SIG-M5 treated with dmso at 0.1 percent for 504 hours (cell line): ENCODE measurements at regions not wholly inside any gene's neighbourhood (a gene's known extent, or its start where the extent isn't known, plus 50 kb on each side); places are given as distances from the start of the nearest gene placed in this dataset.

Source experiments
- DNase-seq: peaks from one replicate; lab custom pipeline; 2025; ENCODE audit not compliant: unreplicated experiment; lab: John Stamatoyannopoulos, UW

- DNase-seq: no peak
These were observed 108.5 kb upstream of the EPHA6 start for GRCh38 chr3:96705895-96706294.

DNA sequence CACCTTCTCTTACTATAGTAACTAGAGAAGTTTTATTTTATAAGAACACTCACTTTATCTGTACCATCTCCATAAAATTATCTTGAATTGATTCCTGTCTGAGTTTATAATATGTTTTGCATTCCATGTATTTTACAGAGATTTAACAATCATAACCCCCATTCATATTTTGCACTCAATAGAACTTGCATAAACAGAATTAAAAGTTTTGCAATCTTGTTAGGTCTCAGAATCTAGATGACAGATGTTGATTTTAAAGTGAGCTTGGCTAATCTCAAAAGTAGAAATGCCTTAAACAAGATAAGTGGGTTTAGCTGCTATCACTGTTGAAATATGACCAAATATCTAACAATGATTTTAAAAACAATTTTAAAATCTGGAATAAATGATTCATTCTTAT, 107.9 kb upstream of the EPHA6 start:
- no peak for DNase-seq

GRCh38 chr3:96711816-96712215, 102.6 kb upstream of the EPHA6 start:
- DNase-seq: no peak

GRCh38 chr3:96712792-96713191, 101.6 kb upstream of the EPHA6 start:
- DNase-seq: no peak

GRCh38 chr3:96719921-96720320, 94.5 kb upstream of the EPHA6 start:
- no peak for DNase-seq

- DNase-seq: no peak
These were observed 83.4 kb upstream of the EPHA6 start for GRCh38 chr3:96731031-96731430.

DNA sequence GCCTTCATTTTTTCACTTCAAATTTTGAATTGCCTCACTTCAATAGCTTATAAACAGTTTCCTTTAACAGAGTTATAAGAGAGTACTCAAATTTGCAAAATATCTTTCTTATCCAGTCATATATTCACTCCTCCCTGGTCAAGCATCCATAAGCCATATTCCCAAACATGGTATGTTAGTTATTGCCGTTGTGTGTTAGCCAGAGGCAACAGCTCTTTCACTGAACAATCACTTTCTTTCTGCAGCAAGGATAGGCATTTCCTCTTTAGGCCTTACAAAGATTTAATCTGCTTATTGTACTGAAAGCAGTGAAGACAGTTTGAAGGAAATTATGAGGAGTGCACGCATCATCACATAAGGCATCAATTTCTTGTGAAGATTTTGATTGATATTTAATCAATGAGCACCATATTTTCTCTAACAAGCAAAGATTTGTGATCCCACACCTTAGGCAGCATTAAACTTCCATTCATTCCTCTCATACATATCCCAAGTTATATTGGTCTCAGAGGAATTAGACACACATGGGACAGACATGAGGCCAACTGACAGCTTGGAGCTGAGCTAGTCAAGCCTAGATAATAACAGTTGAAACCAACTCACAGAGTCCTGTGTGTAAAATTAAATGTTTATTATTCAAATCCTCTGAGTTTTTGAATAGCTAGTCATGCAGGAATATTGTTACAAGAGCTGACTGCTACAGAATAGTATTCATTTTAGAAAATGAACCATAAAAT, 80.0 kb upstream of the EPHA6 start:
- no peak for DNase-seq

- no peak for DNase-seq
These were observed 66.3 kb upstream of the EPHA6 start for GRCh38 chr3:96748139-96748538.

DNA sequence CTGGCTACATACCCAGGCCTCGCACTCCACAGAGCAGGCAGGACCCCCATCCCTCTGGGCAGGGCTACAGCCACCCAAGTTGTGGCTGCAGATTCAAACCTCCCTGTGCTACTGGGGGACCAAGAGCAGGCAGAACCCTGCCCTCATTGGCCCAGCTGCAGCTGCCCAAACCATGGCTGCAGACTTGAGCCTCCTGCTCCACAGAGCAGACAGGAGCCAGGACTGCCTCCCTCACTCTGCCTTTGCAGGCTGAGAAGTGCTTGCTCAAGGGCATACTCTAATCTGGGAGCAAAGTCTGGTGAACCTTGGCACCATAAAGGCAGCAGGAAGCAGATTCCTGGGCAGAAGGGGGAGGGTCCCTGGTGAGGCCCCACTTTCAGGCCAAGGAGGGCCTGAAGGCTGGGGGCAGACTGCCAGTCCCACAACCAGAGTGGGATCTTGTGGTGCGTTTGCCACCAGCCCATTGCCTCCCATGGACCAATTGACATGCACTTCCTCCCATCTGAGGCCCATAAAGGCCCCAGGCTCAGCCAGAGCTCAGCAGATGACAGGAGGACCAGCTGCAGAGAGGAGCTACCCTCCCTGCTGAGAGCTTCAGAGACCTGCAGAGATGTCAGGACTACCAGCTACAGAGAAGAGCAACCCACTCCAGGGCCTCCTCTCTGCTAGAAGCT, 64.2 kb upstream of the EPHA6 start:
- DNase-seq: no peak

GRCh38 chr3:96753124-96753523, 61.3 kb upstream of the EPHA6 start:
- DNase-seq: no peak

DNA sequence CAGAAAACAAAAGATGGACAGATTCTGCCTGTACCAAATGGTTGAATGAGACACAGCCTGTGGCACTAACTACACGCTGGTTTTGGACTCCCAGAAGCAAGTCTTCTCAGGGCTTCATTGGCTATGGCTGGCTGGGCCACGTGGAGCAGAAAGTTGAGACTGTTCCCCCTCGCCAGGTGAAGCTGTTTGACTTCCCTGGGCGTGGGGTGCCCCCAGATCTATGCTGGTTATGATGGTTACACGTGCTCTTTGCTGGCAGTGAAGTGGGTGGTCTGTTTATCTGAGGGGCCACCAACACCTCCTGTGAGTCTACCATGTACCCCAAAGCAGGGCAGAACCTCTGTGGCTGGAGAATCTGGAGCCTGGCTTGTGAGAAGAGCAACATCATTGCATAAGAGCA, 60.3 kb upstream of the EPHA6 start:
- no peak for DNase-seq

GRCh38 chr3:96755519-96755918, 58.9 kb upstream of the EPHA6 start:
- no peak for DNase-seq

DNA sequence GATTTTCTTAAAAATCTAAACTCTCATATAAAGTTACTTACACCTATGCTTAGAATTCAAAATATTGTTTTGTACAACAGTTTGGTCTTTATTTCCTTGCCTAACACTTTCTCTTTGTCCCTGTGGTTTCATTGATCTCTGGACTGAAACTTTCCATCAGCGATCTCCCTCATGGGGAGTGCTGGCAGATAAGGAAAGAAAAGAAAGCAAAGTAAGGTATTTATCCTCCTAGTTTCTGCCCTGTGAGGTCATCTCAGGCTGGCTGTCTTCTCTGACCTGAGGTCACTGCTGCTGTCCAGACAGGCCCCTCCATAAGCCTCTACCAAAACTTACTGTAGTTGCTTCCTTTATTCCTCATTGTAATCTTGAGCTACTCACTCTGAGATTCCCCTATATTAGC, 57.9 kb upstream of the EPHA6 start:
- no peak for DNase-seq

GRCh38 chr3:96760956-96761355, 53.4 kb upstream of the EPHA6 start:
- no peak for DNase-seq
